ENCODE measurements at regions not wholly inside any gene's neighbourhood (a gene's known extent, or its start where the extent isn't known, plus 50 kb on each side); places are given as distances from the start of the nearest gene placed in this dataset.

DNA sequence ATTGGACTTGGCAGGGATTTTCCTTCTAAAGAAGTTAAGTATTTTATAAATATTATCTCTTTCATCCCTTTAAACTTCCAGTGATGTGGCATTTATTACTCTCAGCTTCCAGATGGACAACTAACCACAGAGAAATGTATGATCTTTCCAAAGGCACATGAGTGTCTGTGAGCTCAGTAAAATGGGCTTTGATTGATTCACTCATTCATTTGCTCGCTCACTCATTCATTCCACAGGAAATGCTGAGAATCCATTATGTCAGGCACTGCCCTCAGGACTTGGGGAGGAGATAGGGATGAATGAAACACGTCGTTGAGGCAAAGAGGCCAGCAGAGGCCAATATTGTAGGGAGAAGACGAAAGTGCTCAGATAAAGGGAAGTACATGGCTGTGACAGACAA lies 359.3 kb downstream of the EFNB2 start (continued):
- TF ChIP-seq, protein P1, sequence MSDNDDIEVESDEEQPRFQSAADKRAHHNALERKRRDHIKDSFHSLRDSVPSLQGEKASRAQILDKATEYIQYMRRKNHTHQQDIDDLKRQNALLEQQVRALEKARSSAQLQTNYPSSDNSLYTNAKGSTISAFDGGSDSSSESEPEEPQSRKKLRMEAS (IDR thresholded peaks at IDR 0.05): no peak
- no peak for TF ChIP-seq POLR2A (IDR thresholded peaks at IDR 0.05; ENCODE audit: borderline replicate concordance, extremely low read depth, insufficient read depth, insufficient read length)
- TF ChIP-seq EZH2phosphoT487 (IDR thresholded peaks at IDR 0.05; ENCODE audit: borderline replicate concordance): no peak
- TF ChIP-seq SIN3A (IDR thresholded peaks at IDR 0.05; ENCODE audit: low read depth): no peak
- TF ChIP-seq RAD21 (IDR thresholded peaks at IDR 0.05; ENCODE audit: low read depth): no peak
- no peak for TF ChIP-seq ZNF274 (IDR thresholded peaks at IDR 0.05; ENCODE audit: low read depth, low read length)
- TF ChIP-seq ATF3 (IDR thresholded peaks at IDR 0.05): no peak

GRCh38 chr13:106173891-106174610 lies 361.4 kb downstream of the EFNB2 start:
- CTCF ChIA-PET: no interaction called here
- Histone ChIP-seq H4K20me1 (ENCODE audit: insufficient read depth) (no peaks in the 10 kb centered on the region), H3K27ac (ENCODE audit: low read depth, low read length) (no peak overlapping the region), H3K9me2 (ENCODE audit: insufficient read depth) (no peaks in the 10 kb centered on the region), H2AFZ (ENCODE audit: low read depth, low read length, poor library complexity, severe bottlenecking) (no peak overlapping the region), H3K79me2 (ENCODE audit: insufficient read depth, low read length) (no peaks in the 10 kb centered on the region), H3K4me2 (ENCODE audit: low read length) (no peak overlapping the region), H3K4me1 (ENCODE audit: control insufficient read depth in 1 of 2, insufficient read depth in 2 of 2, low read length in 2 of 2) (peaks cover 0 to 5% of the 10 kb centered on the region in 2 experiments; a peak in 1 of 4 replicates), H3K27me3 (ENCODE audit: insufficient read depth, low read length) (no peaks in the 10 kb centered on the region), H3K36me3 (ENCODE audit: control insufficient read depth in 1 of 2, insufficient read depth in 2 of 2, low read length in 2 of 2) (no peaks in the 10 kb centered on the region), H3K4me3 (replicated peaks in 1 of 2; ENCODE audit: low read depth in 1 of 2, low read length in 2 of 2) (no peak overlapping the region), H3K9me3 (ENCODE audit: control insufficient read depth in 1 of 2, insufficient read depth in 1 of 2, low read depth in 1 of 2, low read length in 2 of 2) (no peaks in the 10 kb centered on the region), H3K9ac (ENCODE audit: low read length) (no peak overlapping the region)
- intact Hi-C loops (cut with micrococcal nuclease): no loop called here
- ATAC-seq: no peak
- no peak for TF ChIP-seq EGR1 (IDR thresholded peaks at IDR 0.05; ENCODE audit: low read depth)
- TF ChIP-seq POLR2AphosphoS5 (IDR thresholded peaks at IDR 0.05; ENCODE audit: low read depth, low read length): no peak
- TF ChIP-seq, protein P2, sequence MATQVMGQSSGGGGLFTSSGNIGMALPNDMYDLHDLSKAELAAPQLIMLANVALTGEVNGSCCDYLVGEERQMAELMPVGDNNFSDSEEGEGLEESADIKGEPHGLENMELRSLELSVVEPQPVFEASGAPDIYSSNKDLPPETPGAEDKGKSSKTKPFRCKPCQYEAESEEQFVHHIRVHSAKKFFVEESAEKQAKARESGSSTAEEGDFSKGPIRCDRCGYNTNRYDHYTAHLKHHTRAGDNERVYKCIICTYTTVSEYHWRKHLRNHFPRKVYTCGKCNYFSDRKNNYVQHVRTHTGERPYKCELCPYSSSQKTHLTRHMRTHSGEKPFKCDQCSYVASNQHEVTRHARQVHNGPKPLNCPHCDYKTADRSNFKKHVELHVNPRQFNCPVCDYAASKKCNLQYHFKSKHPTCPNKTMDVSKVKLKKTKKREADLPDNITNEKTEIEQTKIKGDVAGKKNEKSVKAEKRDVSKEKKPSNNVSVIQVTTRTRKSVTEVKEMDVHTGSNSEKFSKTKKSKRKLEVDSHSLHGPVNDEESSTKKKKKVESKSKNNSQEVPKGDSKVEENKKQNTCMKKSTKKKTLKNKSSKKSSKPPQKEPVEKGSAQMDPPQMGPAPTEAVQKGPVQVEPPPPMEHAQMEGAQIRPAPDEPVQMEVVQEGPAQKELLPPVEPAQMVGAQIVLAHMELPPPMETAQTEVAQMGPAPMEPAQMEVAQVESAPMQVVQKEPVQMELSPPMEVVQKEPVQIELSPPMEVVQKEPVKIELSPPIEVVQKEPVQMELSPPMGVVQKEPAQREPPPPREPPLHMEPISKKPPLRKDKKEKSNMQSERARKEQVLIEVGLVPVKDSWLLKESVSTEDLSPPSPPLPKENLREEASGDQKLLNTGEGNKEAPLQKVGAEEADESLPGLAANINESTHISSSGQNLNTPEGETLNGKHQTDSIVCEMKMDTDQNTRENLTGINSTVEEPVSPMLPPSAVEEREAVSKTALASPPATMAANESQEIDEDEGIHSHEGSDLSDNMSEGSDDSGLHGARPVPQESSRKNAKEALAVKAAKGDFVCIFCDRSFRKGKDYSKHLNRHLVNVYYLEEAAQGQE (IDR thresholded peaks at IDR 0.05; ENCODE audit: low read depth): no peak
- TF ChIP-seq, protein P1 (IDR thresholded peaks at IDR 0.05): no peak
- TF ChIP-seq SP1 (IDR thresholded peaks at IDR 0.05; ENCODE audit: low read depth): no peak
- TF ChIP-seq ZNF274 (IDR thresholded peaks at IDR 0.05; ENCODE audit: low read depth, low read length): no peak
- TF ChIP-seq, protein P3, sequence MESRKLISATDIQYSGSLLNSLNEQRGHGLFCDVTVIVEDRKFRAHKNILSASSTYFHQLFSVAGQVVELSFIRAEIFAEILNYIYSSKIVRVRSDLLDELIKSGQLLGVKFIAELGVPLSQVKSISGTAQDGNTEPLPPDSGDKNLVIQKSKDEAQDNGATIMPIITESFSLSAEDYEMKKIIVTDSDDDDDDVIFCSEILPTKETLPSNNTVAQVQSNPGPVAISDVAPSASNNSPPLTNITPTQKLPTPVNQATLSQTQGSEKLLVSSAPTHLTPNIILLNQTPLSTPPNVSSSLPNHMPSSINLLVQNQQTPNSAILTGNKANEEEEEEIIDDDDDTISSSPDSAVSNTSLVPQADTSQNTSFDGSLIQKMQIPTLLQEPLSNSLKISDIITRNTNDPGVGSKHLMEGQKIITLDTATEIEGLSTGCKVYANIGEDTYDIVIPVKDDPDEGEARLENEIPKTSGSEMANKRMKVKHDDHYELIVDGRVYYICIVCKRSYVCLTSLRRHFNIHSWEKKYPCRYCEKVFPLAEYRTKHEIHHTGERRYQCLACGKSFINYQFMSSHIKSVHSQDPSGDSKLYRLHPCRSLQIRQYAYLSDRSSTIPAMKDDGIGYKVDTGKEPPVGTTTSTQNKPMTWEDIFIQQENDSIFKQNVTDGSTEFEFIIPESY (IDR thresholded peaks at IDR 0.05; ENCODE audit: extremely low read depth, insufficient replicate concordance, low read length): no peak
- TF ChIP-seq TCF7L2 (IDR thresholded peaks at IDR 0.05; ENCODE audit: borderline replicate concordance, extremely low read depth, insufficient read depth, insufficient read length): no peak
- TF ChIP-seq, protein P4, sequence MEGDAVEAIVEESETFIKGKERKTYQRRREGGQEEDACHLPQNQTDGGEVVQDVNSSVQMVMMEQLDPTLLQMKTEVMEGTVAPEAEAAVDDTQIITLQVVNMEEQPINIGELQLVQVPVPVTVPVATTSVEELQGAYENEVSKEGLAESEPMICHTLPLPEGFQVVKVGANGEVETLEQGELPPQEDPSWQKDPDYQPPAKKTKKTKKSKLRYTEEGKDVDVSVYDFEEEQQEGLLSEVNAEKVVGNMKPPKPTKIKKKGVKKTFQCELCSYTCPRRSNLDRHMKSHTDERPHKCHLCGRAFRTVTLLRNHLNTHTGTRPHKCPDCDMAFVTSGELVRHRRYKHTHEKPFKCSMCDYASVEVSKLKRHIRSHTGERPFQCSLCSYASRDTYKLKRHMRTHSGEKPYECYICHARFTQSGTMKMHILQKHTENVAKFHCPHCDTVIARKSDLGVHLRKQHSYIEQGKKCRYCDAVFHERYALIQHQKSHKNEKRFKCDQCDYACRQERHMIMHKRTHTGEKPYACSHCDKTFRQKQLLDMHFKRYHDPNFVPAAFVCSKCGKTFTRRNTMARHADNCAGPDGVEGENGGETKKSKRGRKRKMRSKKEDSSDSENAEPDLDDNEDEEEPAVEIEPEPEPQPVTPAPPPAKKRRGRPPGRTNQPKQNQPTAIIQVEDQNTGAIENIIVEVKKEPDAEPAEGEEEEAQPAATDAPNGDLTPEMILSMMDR (IDR thresholded peaks at IDR 0.05 in 2 of 3, conservative IDR thresholded peaks at IDR 0.05 in 1 of 3; ENCODE audit: borderline replicate concordance in 1 of 3, insufficient read depth in 1 of 3, low read depth in 2 of 3, low read length in 2 of 3): no peak
- BruUV-seq (replicated peaks): no TSS peak
- DNase-seq (ENCODE audit: low read depth, low spot score): no peak
- POLR2A ChIA-PET: no interaction called here
- RAD21 ChIA-PET (ENCODE audit: low non-redundant PET in 1 of 2, low total read pairs in 2 of 2, uncharacterized antibody in 2 of 2, unreplicated experiment in 2 of 2): no interaction called here

All from HCT116 (cell line).